GM12878 (cell line): ENCODE measurements at regions not wholly inside any gene's neighbourhood (a gene's known extent, or its start where the extent isn't known, plus 50 kb on each side); places are given as distances from the start of the nearest gene placed in this dataset.

ENCODE experiments used
- BHLHE40 ChIP-seq, 2 experiments: fragments of 450-650 bp in 1 of 2; IDR thresholded peaks; 2 replicates each; pipeline ENCODE4 v1.6.1; 2011 to 2017; ENCODE audit warnings: low read depth in 2 of 2, borderline replicate concordance in 1 of 2, improper control_type of control experiment in 1 of 2, low read length in 1 of 2, mild to moderate bottlenecking in 1 of 2
- KDM1A ChIP-seq: fragments of 200-600 bp; sonication (generic); IDR thresholded peaks from 2 replicates; pipeline ENCODE4 v1.6.1; 2016; ENCODE audit warnings: borderline replicate concordance
- POLR2A ChIP-seq: IDR thresholded peaks from 2 replicates; pipeline ENCODE4 v1.6.1; 2011; ENCODE audit warnings: low read depth, mild to moderate bottlenecking, low read length
- RUNX3 ChIP-seq: IDR thresholded peaks from 2 replicates; pipeline ENCODE4 v1.6.1; 2012; ENCODE audit warnings: low read length, inconsistent platforms
- SIN3A ChIP-seq: IDR thresholded peaks from 2 replicates; pipeline ENCODE4 v1.6.1; 2012; ENCODE audit warnings: low read depth, low read length, improper control_type of control experiment

GRCh38 chr13:26495750-26496149, 61.7 kb upstream of the WASF3 start:
- TF ChIP-seq BHLHE40 (IDR thresholded peaks at IDR 0.05; ENCODE audit: borderline replicate concordance in 1 of 2, low read depth in 2 of 2, low read length in 1 of 2) (no peak), POLR2A (no peak), KDM1A (no peak), SIN3A (no peak), RUNX3 (no peak)
